ENCODE measurements at regions not wholly inside any gene's neighbourhood (a gene's known extent, or its start where the extent isn't known, plus 50 kb on each side); places are given as distances from the start of the nearest gene placed in this dataset.

GRCh38 chr2:173544641-173545363 is 190.1 kb downstream of the CDCA7 start:
- no peak for DNase-seq (ENCODE audit: low read depth)
- no peak for TF ChIP-seq CTCF (IDR thresholded peaks at IDR 0.05; ENCODE audit: insufficient read depth, low read depth, low read length, missing control alignments)
- H3K4me3 ChIP-seq (ENCODE audit: low read length) = no peak overlapping the region

- TF ChIP-seq CTCF (IDR thresholded peaks at IDR 0.05; ENCODE audit: insufficient read depth, low read depth, low read length, missing control alignments) = no peak
- no peak for DNase-seq (ENCODE audit: low read depth)
- H3K4me3 ChIP-seq (ENCODE audit: low read length) = no peak overlapping the region
These were observed 190.7 kb downstream of the CDCA7 start for GRCh38 chr2:173545364-173545763.

GRCh38 chr2:173547499-173547898 is 192.8 kb downstream of the CDCA7 start:
- DNase-seq (ENCODE audit: low read depth) = no peak
- TF ChIP-seq CTCF (IDR thresholded peaks at IDR 0.05; ENCODE audit: insufficient read depth, low read depth, low read length, missing control alignments) = no peak
- H3K4me3 ChIP-seq (ENCODE audit: low read length) = no peak overlapping the region

- DNase-seq (ENCODE audit: low read depth) = peak; percentile 49
- H3K4me3 ChIP-seq (ENCODE audit: low read length) = no peak overlapping the region
- no peak for TF ChIP-seq CTCF (IDR thresholded peaks at IDR 0.05; ENCODE audit: insufficient read depth, low read depth, low read length, missing control alignments)
These were observed 195.5 kb downstream of the CDCA7 start for GRCh38 chr2:173550143-173550542.

GRCh38 chr2:173552531-173552930 is 197.9 kb downstream of the CDCA7 start:
- DNase-seq (ENCODE audit: low read depth) = no peak
- TF ChIP-seq CTCF (IDR thresholded peaks at IDR 0.05; ENCODE audit: insufficient read depth, low read depth, low read length, missing control alignments) = no peak
- H3K4me3 ChIP-seq (ENCODE audit: low read length) = no peak overlapping the region

- DNase-seq (ENCODE audit: low read depth) = no peak
- no peak overlapping the region for H3K4me3 ChIP-seq (ENCODE audit: low read length)
- TF ChIP-seq CTCF (IDR thresholded peaks at IDR 0.05; ENCODE audit: insufficient read depth, low read depth, low read length, missing control alignments) = no peak
These were observed 198.9 kb downstream of the CDCA7 start for GRCh38 chr2:173553593-173553992.

GRCh38 chr2:173555833-173556232 is 201.2 kb downstream of the CDCA7 start:
- H3K4me3 ChIP-seq (ENCODE audit: low read length) = no peak overlapping the region
- peak; percentile 11 for DNase-seq (ENCODE audit: low read depth)
- no peak for TF ChIP-seq CTCF (IDR thresholded peaks at IDR 0.05; ENCODE audit: insufficient read depth, low read depth, low read length, missing control alignments)

All from epithelial cell of esophagus (primary cell).